HEK293 (cell line): ENCODE measurements at regions not wholly inside any gene's neighbourhood (a gene's known extent, or its start where the extent isn't known, plus 50 kb on each side); places are given as distances from the start of the nearest gene placed in this dataset.

ENCODE experiments used
- CTCF ChIA-PET: fragments of 350-600 bp; formaldehyde crosslinking; extraction: SDS; loops from one replicate; lab custom pipeline; 2021; ENCODE audit warnings: antibody characterized with exemption; lab: Yijun Ruan, JAX
- POLR2A ChIA-PET: fragments of 300-600 bp; formaldehyde crosslinking; extraction: SDS; loops from one replicate; lab custom pipeline; 2020; ENCODE audit warnings: antibody characterized with exemption, inconsistent platforms; lab: Yijun Ruan, JAX
- H3K27ac ChIP-seq: fragments of 200-500 bp; sonication (Bioruptor generic); 2 replicates; pipeline ENCODE4 v1.5.1; 2014; ENCODE audit warnings: low read depth, low read length, control low read depth, inconsistent platforms; ENCODE audit errors: extremely low read depth
- H3K36me3 ChIP-seq, 2 experiments: fragments of 200-500 bp in 1 of 2; sonication (Bioruptor generic) in 1 of 2; 1 replicate in 1 of 2; 2 replicates in 1 of 2; pipeline ENCODE4 v1.5.1; 2014 to 2017; ENCODE audit warnings: inconsistent platforms in 2 of 2, low read length in 2 of 2; ENCODE audit not compliant: control insufficient read depth in 2 of 2, insufficient read depth in 1 of 2
- H3K4me1 ChIP-seq: fragments of 200-500 bp; sonication (Bioruptor generic); 2 replicates; pipeline ENCODE4 v1.5.1; 2014; ENCODE audit warnings: mild to moderate bottlenecking, low read length, inconsistent platforms; ENCODE audit not compliant: control insufficient read depth, insufficient read depth
- H3K4me3 ChIP-seq: 2 replicates; pipeline ENCODE4 v1.5.1; 2011; ENCODE audit warnings: low read depth, mild to moderate bottlenecking, control low read depth, low read length, moderate library complexity
- H3K9me3 ChIP-seq: fragments of 200-500 bp; sonication (Bioruptor generic); 2 replicates; pipeline ENCODE4 v1.5.1; 2014; ENCODE audit warnings: low read depth, low read length, inconsistent platforms; ENCODE audit not compliant: control insufficient read depth, insufficient read depth
- EGR2 ChIP-seq: fragments of 450-650 bp; formaldehyde crosslinking; IDR thresholded peaks from 2 replicates; pipeline ENCODE4 v1.5.1; 2016; ENCODE audit warnings: low read depth, missing biosample characterization, missing genetic modification characterization
- KLF10 ChIP-seq: fragments of 450-650 bp; IDR thresholded peaks from 2 replicates; pipeline ENCODE4 v1.5.1; 2018; ENCODE audit warnings: missing biosample characterization, mild to moderate bottlenecking, missing genetic modification characterization
- MZF1 ChIP-seq: fragments of 450-650 bp; formaldehyde crosslinking; IDR thresholded peaks from 2 replicates; pipeline ENCODE4 v1.5.1; 2017; ENCODE audit warnings: missing biosample characterization, missing genetic modification characterization, borderline replicate concordance
- SP3 ChIP-seq: fragments of 450-650 bp; formaldehyde crosslinking; IDR thresholded peaks from 2 replicates; pipeline ENCODE4 v1.5.1; 2016; ENCODE audit warnings: missing biosample characterization, missing genetic modification characterization
- TCF7L2 ChIP-seq: IDR thresholded peaks from 2 replicates; pipeline ENCODE4 v1.6.1; 2011; ENCODE audit warnings: low read depth, mild to moderate bottlenecking, inconsistent platforms, low read length, moderate library complexity, borderline replicate concordance
- ZIC2 ChIP-seq: fragments of 450-650 bp; formaldehyde crosslinking; IDR thresholded peaks from 2 replicates; pipeline ENCODE4 v1.5.1; 2016; ENCODE audit warnings: missing biosample characterization, missing genetic modification characterization
- ZNF132 ChIP-seq: fragments of 450-650 bp; formaldehyde crosslinking; IDR thresholded peaks from 2 replicates; pipeline ENCODE4 v1.5.1; 2017; ENCODE audit warnings: missing biosample characterization, missing genetic modification characterization, borderline replicate concordance
- ZNF133 ChIP-seq: fragments of 450-650 bp; formaldehyde crosslinking; IDR thresholded peaks from 2 replicates; pipeline ENCODE4 v1.5.1; 2016; ENCODE audit warnings: missing biosample characterization, missing genetic modification characterization
- ZNF146 ChIP-seq: fragments of 450-650 bp; formaldehyde crosslinking; IDR thresholded peaks from 2 replicates; pipeline ENCODE4 v1.5.1; 2016; ENCODE audit warnings: missing biosample characterization, missing genetic modification characterization
- ZNF155 ChIP-seq: fragments of 450-650 bp; formaldehyde crosslinking; IDR thresholded peaks from 2 replicates; pipeline ENCODE4 v1.5.1; 2016; ENCODE audit warnings: missing biosample characterization, missing genetic modification characterization
- ZNF18 ChIP-seq: fragments of 450-650 bp; formaldehyde crosslinking; IDR thresholded peaks from 2 replicates; pipeline ENCODE4 v1.5.1; 2016; ENCODE audit warnings: missing biosample characterization, missing genetic modification characterization
- ZNF211 ChIP-seq: fragments of 450-650 bp; formaldehyde crosslinking; IDR thresholded peaks from 2 replicates; pipeline ENCODE4 v1.5.1; 2016; ENCODE audit warnings: low read depth, missing biosample characterization, missing genetic modification characterization
- ZNF571 ChIP-seq: fragments of 450-650 bp; formaldehyde crosslinking; IDR thresholded peaks from 2 replicates; pipeline ENCODE4 v1.5.0; 2017; ENCODE audit warnings: missing biosample characterization, missing genetic modification characterization
- ZNF600 ChIP-seq: fragments of 450-650 bp; formaldehyde crosslinking; IDR thresholded peaks from 2 replicates; pipeline ENCODE4 v1.5.1; 2016; ENCODE audit warnings: missing biosample characterization, missing genetic modification characterization
- ZNF624 ChIP-seq: fragments of 450-650 bp; formaldehyde crosslinking; IDR thresholded peaks from 2 replicates; pipeline ENCODE4 v1.5.1; 2017; ENCODE audit warnings: missing biosample characterization, missing genetic modification characterization
- ZNF629 ChIP-seq: fragments of 450-650 bp; formaldehyde crosslinking; IDR thresholded peaks from 2 replicates; pipeline ENCODE4 v1.5.1; 2017; ENCODE audit warnings: missing biosample characterization, missing genetic modification characterization
- ZNF792 ChIP-seq: fragments of 450-650 bp; formaldehyde crosslinking; IDR thresholded peaks from 2 replicates; pipeline ENCODE4 v1.5.1; 2016; ENCODE audit warnings: missing biosample characterization, missing genetic modification characterization
- ZNF843 ChIP-seq: fragments of 450-650 bp; formaldehyde crosslinking; IDR thresholded peaks from 2 replicates; pipeline ENCODE4 v1.5.1; 2016; ENCODE audit warnings: missing biosample characterization, missing genetic modification characterization
- TF ChIP-seq, protein P1 (sequence below): fragments of 450-650 bp; formaldehyde crosslinking; IDR thresholded peaks from 2 replicates; pipeline ENCODE4 v1.5.1; 2016; ENCODE audit warnings: missing biosample characterization, missing genetic modification characterization
- TF ChIP-seq, protein P2 (sequence below): fragments of 450-650 bp; formaldehyde crosslinking; IDR thresholded peaks from 2 replicates; pipeline ENCODE4 v1.5.1; 2016; ENCODE audit warnings: missing biosample characterization, missing genetic modification characterization, borderline replicate concordance

GRCh38 chr19:5269926-5270325 is 70.7 kb downstream of the PTPRS start:
- CTCF ChIA-PET = interaction anchor here (0.6 kb wide), 2 partner anchors 86 to 924 kb away, joined by 4 to 5 read pairs; no protein-coding TSS in a partner anchor
- no peaks in the 10 kb centered on the region for H3K9me3 ChIP-seq
- TF ChIP-seq MZF1 (tag by site-specific recombination) (no peak), EGR2 (tag by site-specific recombination) (no peak), ZNF146 (tag by site-specific recombination) (no peak), ZNF600 (tag by site-specific recombination) (no peak), ZNF624 (tag by site-specific recombination) (no peak), ZNF211 (tag by site-specific recombination) (no peak), ZNF133 (no peak), ZNF18 (tag by site-specific recombination) (no peak), TCF7L2 (no peak), KLF10 (tag by site-specific recombination) (no peak), ZNF132 (tag by site-specific recombination) (no peak), ZNF629 (tag by site-specific recombination) (no peak), ZNF792 (tag by site-specific recombination) (no peak)
- TF ChIP-seq, protein P1, sequence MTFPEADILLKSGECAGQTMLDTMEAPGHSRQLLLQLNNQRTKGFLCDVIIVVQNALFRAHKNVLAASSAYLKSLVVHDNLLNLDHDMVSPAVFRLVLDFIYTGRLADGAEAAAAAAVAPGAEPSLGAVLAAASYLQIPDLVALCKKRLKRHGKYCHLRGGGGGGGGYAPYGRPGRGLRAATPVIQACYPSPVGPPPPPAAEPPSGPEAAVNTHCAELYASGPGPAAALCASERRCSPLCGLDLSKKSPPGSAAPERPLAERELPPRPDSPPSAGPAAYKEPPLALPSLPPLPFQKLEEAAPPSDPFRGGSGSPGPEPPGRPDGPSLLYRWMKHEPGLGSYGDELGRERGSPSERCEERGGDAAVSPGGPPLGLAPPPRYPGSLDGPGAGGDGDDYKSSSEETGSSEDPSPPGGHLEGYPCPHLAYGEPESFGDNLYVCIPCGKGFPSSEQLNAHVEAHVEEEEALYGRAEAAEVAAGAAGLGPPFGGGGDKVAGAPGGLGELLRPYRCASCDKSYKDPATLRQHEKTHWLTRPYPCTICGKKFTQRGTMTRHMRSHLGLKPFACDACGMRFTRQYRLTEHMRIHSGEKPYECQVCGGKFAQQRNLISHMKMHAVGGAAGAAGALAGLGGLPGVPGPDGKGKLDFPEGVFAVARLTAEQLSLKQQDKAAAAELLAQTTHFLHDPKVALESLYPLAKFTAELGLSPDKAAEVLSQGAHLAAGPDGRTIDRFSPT (tag by site-specific recombination) = no peak
- TF ChIP-seq, protein P2, sequence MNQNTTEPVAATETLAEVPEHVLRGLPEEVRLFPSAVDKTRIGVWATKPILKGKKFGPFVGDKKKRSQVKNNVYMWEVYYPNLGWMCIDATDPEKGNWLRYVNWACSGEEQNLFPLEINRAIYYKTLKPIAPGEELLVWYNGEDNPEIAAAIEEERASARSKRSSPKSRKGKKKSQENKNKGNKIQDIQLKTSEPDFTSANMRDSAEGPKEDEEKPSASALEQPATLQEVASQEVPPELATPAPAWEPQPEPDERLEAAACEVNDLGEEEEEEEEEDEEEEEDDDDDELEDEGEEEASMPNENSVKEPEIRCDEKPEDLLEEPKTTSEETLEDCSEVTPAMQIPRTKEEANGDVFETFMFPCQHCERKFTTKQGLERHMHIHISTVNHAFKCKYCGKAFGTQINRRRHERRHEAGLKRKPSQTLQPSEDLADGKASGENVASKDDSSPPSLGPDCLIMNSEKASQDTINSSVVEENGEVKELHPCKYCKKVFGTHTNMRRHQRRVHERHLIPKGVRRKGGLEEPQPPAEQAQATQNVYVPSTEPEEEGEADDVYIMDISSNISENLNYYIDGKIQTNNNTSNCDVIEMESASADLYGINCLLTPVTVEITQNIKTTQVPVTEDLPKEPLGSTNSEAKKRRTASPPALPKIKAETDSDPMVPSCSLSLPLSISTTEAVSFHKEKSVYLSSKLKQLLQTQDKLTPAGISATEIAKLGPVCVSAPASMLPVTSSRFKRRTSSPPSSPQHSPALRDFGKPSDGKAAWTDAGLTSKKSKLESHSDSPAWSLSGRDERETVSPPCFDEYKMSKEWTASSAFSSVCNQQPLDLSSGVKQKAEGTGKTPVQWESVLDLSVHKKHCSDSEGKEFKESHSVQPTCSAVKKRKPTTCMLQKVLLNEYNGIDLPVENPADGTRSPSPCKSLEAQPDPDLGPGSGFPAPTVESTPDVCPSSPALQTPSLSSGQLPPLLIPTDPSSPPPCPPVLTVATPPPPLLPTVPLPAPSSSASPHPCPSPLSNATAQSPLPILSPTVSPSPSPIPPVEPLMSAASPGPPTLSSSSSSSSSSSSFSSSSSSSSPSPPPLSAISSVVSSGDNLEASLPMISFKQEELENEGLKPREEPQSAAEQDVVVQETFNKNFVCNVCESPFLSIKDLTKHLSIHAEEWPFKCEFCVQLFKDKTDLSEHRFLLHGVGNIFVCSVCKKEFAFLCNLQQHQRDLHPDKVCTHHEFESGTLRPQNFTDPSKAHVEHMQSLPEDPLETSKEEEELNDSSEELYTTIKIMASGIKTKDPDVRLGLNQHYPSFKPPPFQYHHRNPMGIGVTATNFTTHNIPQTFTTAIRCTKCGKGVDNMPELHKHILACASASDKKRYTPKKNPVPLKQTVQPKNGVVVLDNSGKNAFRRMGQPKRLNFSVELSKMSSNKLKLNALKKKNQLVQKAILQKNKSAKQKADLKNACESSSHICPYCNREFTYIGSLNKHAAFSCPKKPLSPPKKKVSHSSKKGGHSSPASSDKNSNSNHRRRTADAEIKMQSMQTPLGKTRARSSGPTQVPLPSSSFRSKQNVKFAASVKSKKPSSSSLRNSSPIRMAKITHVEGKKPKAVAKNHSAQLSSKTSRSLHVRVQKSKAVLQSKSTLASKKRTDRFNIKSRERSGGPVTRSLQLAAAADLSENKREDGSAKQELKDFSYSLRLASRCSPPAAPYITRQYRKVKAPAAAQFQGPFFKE = no peak

DNA sequence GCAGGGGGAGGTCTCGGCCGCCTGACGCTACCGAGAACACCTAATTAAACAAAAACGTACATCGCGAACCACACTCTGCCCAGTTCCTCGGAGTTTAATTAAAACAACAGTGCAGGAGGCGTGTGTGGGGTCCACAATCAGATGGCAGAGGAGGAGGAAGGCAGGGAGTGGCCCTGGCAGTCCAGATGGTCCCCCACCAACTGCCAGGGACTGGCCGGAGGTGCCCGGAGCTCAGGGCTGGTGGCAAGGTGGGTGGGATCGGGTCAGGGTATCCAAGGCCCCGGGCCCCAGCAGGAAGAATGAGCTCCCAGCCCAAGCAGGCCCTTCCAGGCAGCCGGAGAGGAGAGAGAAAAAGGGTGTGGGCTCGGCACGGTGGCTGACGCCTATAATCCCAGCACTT is 71.3 kb downstream of the PTPRS start:
- POLR2A ChIA-PET = no interaction called here
- H3K9me3 ChIP-seq = no peaks in the 10 kb centered on the region
- CTCF ChIA-PET = no interaction called here
- H3K27ac ChIP-seq = no peak overlapping the region
- H3K4me1 ChIP-seq = no peaks in the 10 kb centered on the region
- H3K36me3 ChIP-seq = peaks cover 0 to 29% of the 10 kb centered on the region in 2 experiments; a peak in 2 of 3 replicates
- no peak overlapping the region for H3K4me3 ChIP-seq
- TF ChIP-seq ZIC2 (tag by site-specific recombination) (no peak), ZNF843 (tag by site-specific recombination) (no peak), ZNF571 (no peak), SP3 (no peak), ZNF155 (tag by site-specific recombination) (no peak)
- TF ChIP-seq, protein P2 = no peak

More at GRCh38 chr19:5269926-5270325, 70.7 kb downstream of the PTPRS start:
- Histone ChIP-seq H3K36me3 (peaks cover 0 to 23% of the 10 kb centered on the region in 2 experiments; a peak in 2 of 3 replicates), H3K27ac (no peak overlapping the region), H3K4me3 (no peak overlapping the region), H3K4me1 (no peaks in the 10 kb centered on the region)
- POLR2A ChIA-PET = interaction anchor here (1.0 kb wide), 1 partner anchor 23 kb away, joined by 4 read pairs; no protein-coding TSS in a partner anchor
